22Rv1 (cell line): ENCODE measurements at regions not wholly inside any gene's neighbourhood (a gene's known extent, or its start where the extent isn't known, plus 50 kb on each side); places are given as distances from the start of the nearest gene placed in this dataset.

Experiments used
- ZFX ChIP-seq: fragments of 450-650 bp; IDR thresholded peaks from 2 replicates; pipeline ENCODE4 v1.6.1; 2017; ENCODE audit warnings: antibody characterized with exemption, borderline replicate concordance
- TF ChIP-seq, protein P1 (sequence below): fragments of 450-650 bp; IDR thresholded peaks from 2 replicates; pipeline ENCODE4 v1.5.1; 2017; ENCODE audit warnings: mild to moderate bottlenecking

DNA sequence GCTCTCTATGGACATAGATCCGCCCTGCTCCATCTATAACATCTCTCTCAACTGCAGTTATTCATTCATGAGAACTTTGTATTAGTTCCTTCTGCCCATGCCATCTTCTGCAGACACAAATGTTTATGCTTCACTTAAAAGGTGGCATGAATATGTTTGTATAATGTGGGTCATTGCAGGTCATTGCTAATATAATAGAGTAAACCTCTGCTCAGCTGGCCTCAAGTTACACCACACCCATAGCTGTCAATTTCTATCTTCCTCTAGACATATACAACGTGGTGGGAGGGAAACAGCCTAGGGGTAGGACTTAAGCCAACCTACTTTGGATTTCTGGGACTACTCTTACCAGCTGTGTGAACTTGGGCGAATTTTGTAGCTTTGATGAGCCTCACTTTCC, 129.8 kb downstream of the ATXN3L start:
- TF ChIP-seq, protein P1, sequence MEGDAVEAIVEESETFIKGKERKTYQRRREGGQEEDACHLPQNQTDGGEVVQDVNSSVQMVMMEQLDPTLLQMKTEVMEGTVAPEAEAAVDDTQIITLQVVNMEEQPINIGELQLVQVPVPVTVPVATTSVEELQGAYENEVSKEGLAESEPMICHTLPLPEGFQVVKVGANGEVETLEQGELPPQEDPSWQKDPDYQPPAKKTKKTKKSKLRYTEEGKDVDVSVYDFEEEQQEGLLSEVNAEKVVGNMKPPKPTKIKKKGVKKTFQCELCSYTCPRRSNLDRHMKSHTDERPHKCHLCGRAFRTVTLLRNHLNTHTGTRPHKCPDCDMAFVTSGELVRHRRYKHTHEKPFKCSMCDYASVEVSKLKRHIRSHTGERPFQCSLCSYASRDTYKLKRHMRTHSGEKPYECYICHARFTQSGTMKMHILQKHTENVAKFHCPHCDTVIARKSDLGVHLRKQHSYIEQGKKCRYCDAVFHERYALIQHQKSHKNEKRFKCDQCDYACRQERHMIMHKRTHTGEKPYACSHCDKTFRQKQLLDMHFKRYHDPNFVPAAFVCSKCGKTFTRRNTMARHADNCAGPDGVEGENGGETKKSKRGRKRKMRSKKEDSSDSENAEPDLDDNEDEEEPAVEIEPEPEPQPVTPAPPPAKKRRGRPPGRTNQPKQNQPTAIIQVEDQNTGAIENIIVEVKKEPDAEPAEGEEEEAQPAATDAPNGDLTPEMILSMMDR = no peak
- no peak for TF ChIP-seq ZFX
